Sigmoid colon (tissue), 4 donors: ENCODE measurements at regions not wholly inside any gene's neighbourhood (a gene's known extent, or its start where the extent isn't known, plus 50 kb on each side); places are given as distances from the start of the nearest gene placed in this dataset.

Experiments used
- CTCF ChIP-seq, 4 experiments: fragments of 450-650 bp in 3 of 4; fragments of 200-600 bp in 1 of 4; IDR thresholded peaks; one replicate each; pipeline ENCODE4 v1.5.1; 2016 to 2019; ENCODE audit warnings: antibody characterized with exemption in 4 of 4, mild to moderate bottlenecking in 3 of 4, moderate library complexity in 2 of 4
- EP300 ChIP-seq, 4 donors: sonication (generic); formaldehyde crosslinking; IDR thresholded peaks; one replicate each; pipeline ENCODE4 v1.6.1; 2017; ENCODE audit warnings: antibody characterized with exemption in 4 of 4
- POLR2A ChIP-seq, 2 donors: fragments of 450-650 bp; IDR thresholded peaks; one replicate each; pipeline ENCODE4 v1.6.1; 2016; ENCODE audit warnings: antibody characterized with exemption in 2 of 2, mild to moderate bottlenecking in 2 of 2, moderate library complexity in 2 of 2
- POLR2AphosphoS5 ChIP-seq, 4 donors: sonication (generic); formaldehyde crosslinking; IDR thresholded peaks; one replicate each; pipeline ENCODE4 v1.6.1; 2017; ENCODE audit warnings: antibody characterized with exemption in 4 of 4

GRCh38 chr18:46242183-46242582 is 138.0 kb downstream of the HAUS1 start:
- no peak for TF ChIP-seq POLR2A (IDR thresholded peaks at IDR 0.05)
- TF ChIP-seq EP300 (IDR thresholded peaks at IDR 0.05) = no peak
- no peak for TF ChIP-seq CTCF (IDR thresholded peaks at IDR 0.05)
- no peak for TF ChIP-seq POLR2AphosphoS5 (IDR thresholded peaks at IDR 0.05)
